OCI-LY7 (cell line): ENCODE measurements at regions not wholly inside any gene's neighbourhood (a gene's known extent, or its start where the extent isn't known, plus 50 kb on each side); places are given as distances from the start of the nearest gene placed in this dataset.

ENCODE experiments used
- CTCF ChIP-seq: fragments of 200-600 bp; sonication (generic); conservative IDR thresholded peaks from 2 replicates; pipeline ENCODE4 v1.5.1; 2014; ENCODE audit warnings: mild to moderate bottlenecking, antibody characterized with exemption, low read length, moderate library complexity, mixed read lengths
- EZH2phosphoT487 ChIP-seq: fragments of 200-600 bp; sonication (generic); IDR thresholded peaks from 2 replicates; pipeline ENCODE4 v1.6.1; 2018; ENCODE audit warnings: low read depth, borderline replicate concordance, mild to moderate bottlenecking, mixed run types, antibody characterized with exemption, low read length, moderate library complexity, mixed read lengths

GRCh38 chr1:93815366-93816110 lies 63.5 kb downstream of the DNTTIP2 start:
- TF ChIP-seq CTCF (no peak), EZH2phosphoT487 (no peak)
